ENCODE measurements at regions not wholly inside any gene's neighbourhood (a gene's known extent, or its start where the extent isn't known, plus 50 kb on each side); places are given as distances from the start of the nearest gene placed in this dataset.

DNA sequence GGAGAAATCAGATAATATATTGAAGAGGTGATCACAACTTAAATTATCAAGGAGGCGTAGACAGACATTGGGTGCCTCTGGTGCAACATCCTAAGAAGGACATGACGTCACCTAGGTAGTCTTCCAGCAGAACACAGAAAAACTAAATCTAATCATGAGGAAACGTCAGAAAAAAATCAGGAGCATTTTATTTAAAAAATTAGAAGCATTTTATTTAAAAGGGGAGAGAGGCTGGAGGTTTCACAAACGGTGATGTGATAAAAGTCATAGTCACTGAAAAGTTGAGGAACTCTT, 254.6 kb downstream of the TMEM167A start:
- H3K36me3 ChIP-seq (ENCODE audit: insufficient read depth, low read length): no peaks in the 10 kb centered on the region
- H3K4me1 Mint-ChIP-seq (ENCODE audit: low read depth, unreplicated experiment): peaks cover 5% of the 10 kb centered on the region
- no peaks in the 10 kb centered on the region for H3K9me3 ChIP-seq (ENCODE audit: insufficient read depth, low read depth, low read length)
- no peaks in the 10 kb centered on the region for H3K9me3 Mint-ChIP-seq (ENCODE audit: unreplicated experiment)
- no peak for TF ChIP-seq CTCF (IDR thresholded peaks at IDR 0.05; ENCODE audit: insufficient read depth, low read depth, low read length)
- H3K36me3 Mint-ChIP-seq (ENCODE audit: low read depth, unreplicated experiment): no peaks in the 10 kb centered on the region
- no peak overlapping the region for H3K27ac ChIP-seq (ENCODE audit: low read depth, low read length)
- no peak overlapping the region for H3K4me3 ChIP-seq (ENCODE audit: insufficient read depth, low read depth, low read length)
- no peak overlapping the region for H3K4me3 Mint-ChIP-seq (ENCODE audit: unreplicated experiment)
- H3K27ac Mint-ChIP-seq (ENCODE audit: unreplicated experiment): peak overlapping the region; percentile 49
- no peak overlapping the region for H3K4me2 ChIP-seq (ENCODE audit: low read length)
- no peaks in the 10 kb centered on the region for H3K27me3 ChIP-seq (ENCODE audit: insufficient read depth, low read length)
- no peak for FAIRE-seq
- H2AFZ ChIP-seq (ENCODE audit: low read depth, low read length): no peak overlapping the region
- no peaks in the 10 kb centered on the region for H4K20me1 ChIP-seq (ENCODE audit: insufficient read depth, low read length)
- no peaks in the 10 kb centered on the region for H3K4me1 ChIP-seq (ENCODE audit: insufficient read depth, low read length)
- H3K27me3 Mint-ChIP-seq (ENCODE audit: low read depth, unreplicated experiment): no peaks in the 10 kb centered on the region
- DNase-seq (ENCODE audit: low read depth): no peak
- no peaks in the 10 kb centered on the region for H3K79me2 ChIP-seq (ENCODE audit: insufficient read depth, low read length)
- no peak overlapping the region for H3K9ac ChIP-seq (ENCODE audit: low read length)

DNA sequence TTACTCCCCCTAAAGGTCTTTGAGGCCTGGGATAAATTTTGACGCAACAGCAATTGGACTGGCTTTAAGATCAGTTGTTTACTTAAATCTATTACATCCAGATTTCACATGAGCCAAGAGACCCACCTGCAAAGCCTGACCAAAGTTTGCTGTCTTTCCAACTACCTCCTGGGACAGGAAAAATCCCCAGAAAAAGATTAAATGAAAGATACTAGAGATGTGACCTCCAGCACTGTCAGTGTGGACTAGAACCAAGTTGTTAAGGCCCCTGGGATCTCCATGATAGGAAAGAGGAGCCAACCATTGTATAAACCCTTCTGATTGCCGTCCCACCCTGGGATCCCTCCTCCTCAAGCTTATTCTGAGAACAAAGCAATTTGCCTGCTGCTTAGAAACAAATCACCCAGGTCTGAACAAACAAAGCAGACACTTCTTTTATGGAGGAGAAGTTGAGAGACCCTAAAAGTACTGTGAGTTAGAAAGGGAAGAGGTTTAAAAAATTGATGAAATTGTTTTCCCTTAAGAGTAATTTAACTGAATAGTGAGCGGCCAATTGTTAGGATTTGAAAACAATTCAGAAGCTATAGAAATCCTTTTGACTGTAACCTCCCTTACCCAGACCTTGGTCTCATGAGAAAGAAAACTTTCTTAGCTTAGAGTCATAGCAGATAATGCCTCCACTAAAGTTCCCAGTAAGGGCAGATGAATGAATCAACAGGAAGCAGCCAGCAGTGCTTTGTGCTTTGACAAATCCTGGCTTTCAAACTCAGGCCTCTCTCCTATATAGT, 255.2 kb downstream of the TMEM167A start:
- no peaks in the 10 kb centered on the region for H3K9me3 Mint-ChIP-seq (ENCODE audit: unreplicated experiment)
- H3K27ac Mint-ChIP-seq (ENCODE audit: unreplicated experiment): peak overlapping the region; percentile 49
- Histone ChIP-seq H3K9me3 (ENCODE audit: insufficient read depth, low read depth, low read length) (no peaks in the 10 kb centered on the region), H3K4me1 (ENCODE audit: insufficient read depth, low read length) (no peaks in the 10 kb centered on the region), H3K36me3 (ENCODE audit: insufficient read depth, low read length) (no peaks in the 10 kb centered on the region), H3K27me3 (ENCODE audit: insufficient read depth, low read length) (no peaks in the 10 kb centered on the region), H2AFZ (ENCODE audit: low read depth, low read length) (no peak overlapping the region), H4K20me1 (ENCODE audit: insufficient read depth, low read length) (no peaks in the 10 kb centered on the region), H3K27ac (ENCODE audit: low read depth, low read length) (no peak overlapping the region), H3K4me2 (ENCODE audit: low read length) (no peak overlapping the region), H3K79me2 (ENCODE audit: insufficient read depth, low read length) (no peaks in the 10 kb centered on the region), H3K4me3 (ENCODE audit: insufficient read depth, low read depth, low read length) (no peak overlapping the region), H3K9ac (ENCODE audit: low read length) (no peak overlapping the region)
- no peaks in the 10 kb centered on the region for H3K27me3 Mint-ChIP-seq (ENCODE audit: low read depth, unreplicated experiment)
- H3K4me1 Mint-ChIP-seq (ENCODE audit: low read depth, unreplicated experiment): peaks cover 5% of the 10 kb centered on the region
- DNase-seq (ENCODE audit: low read depth) (peak; percentile 16), FAIRE-seq (no peak)
- no peaks in the 10 kb centered on the region for H3K36me3 Mint-ChIP-seq (ENCODE audit: low read depth, unreplicated experiment)
- TF ChIP-seq CTCF (IDR thresholded peaks at IDR 0.05; ENCODE audit: insufficient read depth, low read depth, low read length) (no peak), EZH2 (IDR thresholded peaks at IDR 0.05; ENCODE audit: insufficient read depth, low read length) (no peak)
- H3K4me3 Mint-ChIP-seq (ENCODE audit: unreplicated experiment): no peak overlapping the region
